ENCODE measurements at regions not wholly inside any gene's neighbourhood (a gene's known extent, or its start where the extent isn't known, plus 50 kb on each side); places are given as distances from the start of the nearest gene placed in this dataset.

- peaks cover 0 to 9% of the 10 kb centered on the region in 2 experiments; a peak in 3 of 5 replicates for H3K9me3 Mint-ChIP-seq
- WGBS (ENCODE audit: extremely low coverage, insufficient read length, low lambda C conversion rate): no CpG with 5 or more reads among the region's 2 CpGs
Measured at GRCh38 chr4:34880246-34880645, 1364.1 kb downstream of the ARAP2 start.

More at GRCh38 chr4:34880246-34880645, 1364.1 kb downstream of the ARAP2 start:
- Histone ChIP-seq H2BK120ac (ENCODE audit: low read depth, low read length, poor library complexity, severe bottlenecking) (no peak overlapping the region), H3K79me2 (ENCODE audit: insufficient read depth, low read length) (no peaks in the 10 kb centered on the region), H3K18ac (ENCODE audit: insufficient read length, low read depth, low read length) (no peak overlapping the region), H3K23ac (ENCODE audit: insufficient read length, low read depth, low read length) (no peak overlapping the region), H4K8ac (replicated peaks; ENCODE audit: insufficient read length, low read depth, low read length) (no peak overlapping the region), H2BK15ac (ENCODE audit: low read depth, low read length) (no peak overlapping the region), H2AK5ac (ENCODE audit: insufficient read length, low read length) (no peak overlapping the region), H4K5ac (ENCODE audit: insufficient read length, low read depth, low read length) (no peak overlapping the region), H2AFZ (ENCODE audit: low read length) (no peak overlapping the region), H4K20me1 (ENCODE audit: control insufficient read depth, insufficient read depth, insufficient read length) (no peaks in the 10 kb centered on the region), H3K9ac (ENCODE audit: extremely low read depth, insufficient read length, low read length) (no peak overlapping the region), H3K27me3 (ENCODE audit: insufficient read depth, low read length) (no peaks in the 10 kb centered on the region), H3K79me1 (ENCODE audit: insufficient read depth, low read depth, low read length, poor library complexity, severe bottlenecking) (no peaks in the 10 kb centered on the region), H2BK12ac (ENCODE audit: insufficient read length, low read depth, low read length) (no peak overlapping the region), H3K9me3 (ENCODE audit: control insufficient read depth, low read depth, low read length) (no peaks in the 10 kb centered on the region), H2BK5ac (ENCODE audit: insufficient read length, low read length) (no peak overlapping the region), H3K4me2 (ENCODE audit: insufficient read depth, insufficient read length, low read length) (no peak overlapping the region), H3K27ac (ENCODE audit: insufficient read length, low read depth, low read length) (no peak overlapping the region), H3K14ac (ENCODE audit: insufficient read depth, low read length) (no peak overlapping the region), H3K4ac (ENCODE audit: low read depth, low read length) (no peak overlapping the region), H3K4me1 (ENCODE audit: insufficient read depth, low read length) (no peaks in the 10 kb centered on the region), H3T11ph (ENCODE audit: low read length) (no peak overlapping the region), H2BK20ac (ENCODE audit: low read depth, low read length, poor library complexity, severe bottlenecking) (no peak overlapping the region), H3K23me2 (ENCODE audit: insufficient read length, low read depth, low read length, poor library complexity, severe bottlenecking) (no peaks in the 10 kb centered on the region), H4K91ac (ENCODE audit: insufficient read length, low read depth, low read length) (no peak overlapping the region), H3K56ac (ENCODE audit: insufficient read length, low read depth, low read length) (no peak overlapping the region)
- Mint-ChIP-seq H3K4me1 (peaks cover 4% of the 10 kb centered on the region in 2 experiments; a peak in 1 of 4 replicates), H3K4me3 (no peak overlapping the region), H3K36me3 (ENCODE audit: insufficient read depth in 1 of 3, low read depth in 3 of 3) (peaks cover 0 to 3% (median 2%) of the 10 kb centered on the region in 3 experiments; a peak in 2 of 7 replicates), H3K27me3 (ENCODE audit: low read depth) (no peaks in the 10 kb centered on the region), H3K27ac (no peak overlapping the region)
- TF ChIP-seq CTCF (conservative IDR thresholded peaks at IDR 0.05): no peak
- DNase-seq: no peak

Measured in H9 (cell line).